ENCODE measurements at regions not wholly inside any gene's neighbourhood (a gene's known extent, or its start where the extent isn't known, plus 50 kb on each side); places are given as distances from the start of the nearest gene placed in this dataset.

DNA sequence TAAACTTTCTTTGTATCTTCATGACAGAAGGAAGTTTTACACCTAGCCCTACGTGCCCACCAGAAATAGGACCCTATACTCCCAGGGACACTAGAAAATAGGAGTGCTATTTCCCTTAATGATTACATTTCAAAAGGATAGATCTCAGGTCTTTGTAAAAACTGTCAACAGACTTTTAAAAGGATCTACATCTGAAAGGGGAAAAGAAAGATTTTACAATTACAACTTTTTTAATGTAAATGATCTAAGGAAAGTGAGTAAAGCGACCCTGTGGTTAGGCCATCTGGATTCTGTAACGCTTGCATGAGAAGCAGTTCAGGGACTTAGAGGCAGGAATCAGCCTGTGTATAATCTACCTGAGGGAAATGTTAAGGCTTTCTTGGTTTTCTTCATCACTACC, 431.8 kb upstream of the MC4R start:
- TF ChIP-seq, protein P1, sequence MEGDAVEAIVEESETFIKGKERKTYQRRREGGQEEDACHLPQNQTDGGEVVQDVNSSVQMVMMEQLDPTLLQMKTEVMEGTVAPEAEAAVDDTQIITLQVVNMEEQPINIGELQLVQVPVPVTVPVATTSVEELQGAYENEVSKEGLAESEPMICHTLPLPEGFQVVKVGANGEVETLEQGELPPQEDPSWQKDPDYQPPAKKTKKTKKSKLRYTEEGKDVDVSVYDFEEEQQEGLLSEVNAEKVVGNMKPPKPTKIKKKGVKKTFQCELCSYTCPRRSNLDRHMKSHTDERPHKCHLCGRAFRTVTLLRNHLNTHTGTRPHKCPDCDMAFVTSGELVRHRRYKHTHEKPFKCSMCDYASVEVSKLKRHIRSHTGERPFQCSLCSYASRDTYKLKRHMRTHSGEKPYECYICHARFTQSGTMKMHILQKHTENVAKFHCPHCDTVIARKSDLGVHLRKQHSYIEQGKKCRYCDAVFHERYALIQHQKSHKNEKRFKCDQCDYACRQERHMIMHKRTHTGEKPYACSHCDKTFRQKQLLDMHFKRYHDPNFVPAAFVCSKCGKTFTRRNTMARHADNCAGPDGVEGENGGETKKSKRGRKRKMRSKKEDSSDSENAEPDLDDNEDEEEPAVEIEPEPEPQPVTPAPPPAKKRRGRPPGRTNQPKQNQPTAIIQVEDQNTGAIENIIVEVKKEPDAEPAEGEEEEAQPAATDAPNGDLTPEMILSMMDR (IDR thresholded peaks at IDR 0.05), result no peak
- no peak for TF ChIP-seq ZFX (IDR thresholded peaks at IDR 0.05; ENCODE audit: borderline replicate concordance)
